ENCODE measurements at regions not wholly inside any gene's neighbourhood (a gene's known extent, or its start where the extent isn't known, plus 50 kb on each side); places are given as distances from the start of the nearest gene placed in this dataset.

- Mint-ChIP-seq H3K4me3 (no peak overlapping the region), H3K4me1 (no peaks in the 10 kb centered on the region), H3K27me3 (ENCODE audit: low read depth) (no peaks in the 10 kb centered on the region), H3K36me3 (no peaks in the 10 kb centered on the region), H3K27ac (no peak overlapping the region), H3K9me3 (peaks cover 8% of the 10 kb centered on the region)
- TF ChIP-seq CTCF (IDR thresholded peaks at IDR 0.05; ENCODE audit: unreplicated experiment) = no peak
- no peak for DNase-seq (ENCODE audit: low spot score in 2 of 2, unreplicated experiment in 2 of 2)
Measured at GRCh38 chr18:42392416-42392815, 437.4 kb downstream of the PIK3C3 start.

GRCh38 chr18:42392926-42393325, 437.9 kb downstream of the PIK3C3 start:
- DNase-seq (ENCODE audit: low spot score in 2 of 2, unreplicated experiment in 2 of 2) = no peak
- Mint-ChIP-seq H3K9me3 (peaks cover 8% of the 10 kb centered on the region), H3K27me3 (ENCODE audit: low read depth) (no peaks in the 10 kb centered on the region), H3K27ac (no peak overlapping the region), H3K4me3 (no peak overlapping the region), H3K36me3 (no peaks in the 10 kb centered on the region), H3K4me1 (no peaks in the 10 kb centered on the region)
- TF ChIP-seq CTCF (IDR thresholded peaks at IDR 0.05; ENCODE audit: unreplicated experiment) = no peak

GRCh38 chr18:42394238-42394637, 439.2 kb downstream of the PIK3C3 start:
- Mint-ChIP-seq H3K4me1 (no peaks in the 10 kb centered on the region), H3K36me3 (no peaks in the 10 kb centered on the region), H3K4me3 (no peak overlapping the region), H3K27me3 (ENCODE audit: low read depth) (no peaks in the 10 kb centered on the region), H3K9me3 (no peaks in the 10 kb centered on the region), H3K27ac (no peak overlapping the region)
- no peak for TF ChIP-seq CTCF (IDR thresholded peaks at IDR 0.05; ENCODE audit: unreplicated experiment)
- DNase-seq (ENCODE audit: low spot score in 2 of 2, unreplicated experiment in 2 of 2) = no peak

- no peak for TF ChIP-seq CTCF (IDR thresholded peaks at IDR 0.05; ENCODE audit: unreplicated experiment)
- Mint-ChIP-seq H3K4me3 (no peak overlapping the region), H3K4me1 (peaks cover 4% of the 10 kb centered on the region), H3K36me3 (no peaks in the 10 kb centered on the region), H3K27ac (no peak overlapping the region), H3K9me3 (peaks cover 6% of the 10 kb centered on the region), H3K27me3 (ENCODE audit: low read depth) (no peaks in the 10 kb centered on the region)
- no peak for DNase-seq (ENCODE audit: low spot score in 2 of 2, unreplicated experiment in 2 of 2)
Measured at GRCh38 chr18:42401131-42401673, 446.2 kb downstream of the PIK3C3 start.

- no peak overlapping the region for H3K27ac Mint-ChIP-seq
- DNase-seq (ENCODE audit: low spot score in 2 of 2, unreplicated experiment in 2 of 2) = no peak
- H3K9me3 Mint-ChIP-seq = peaks cover 26% of the 10 kb centered on the region
- peaks cover under 1% of the 10 kb centered on the region for H3K36me3 Mint-ChIP-seq
- H3K27me3 Mint-ChIP-seq (ENCODE audit: low read depth) = no peaks in the 10 kb centered on the region
- no peak for TF ChIP-seq CTCF (IDR thresholded peaks at IDR 0.05; ENCODE audit: unreplicated experiment)
- H3K4me3 Mint-ChIP-seq = no peak overlapping the region
- peaks cover 4% of the 10 kb centered on the region for H3K4me1 Mint-ChIP-seq
Measured at GRCh38 chr18:42404151-42404550, 449.1 kb downstream of the PIK3C3 start.

- Mint-ChIP-seq H3K27me3 (ENCODE audit: low read depth) (no peaks in the 10 kb centered on the region), H3K27ac (no peak overlapping the region), H3K4me3 (no peak overlapping the region), H3K36me3 (peaks cover 7% of the 10 kb centered on the region), H3K9me3 (peaks cover 37% of the 10 kb centered on the region), H3K4me1 (peaks cover 7% of the 10 kb centered on the region)
- DNase-seq (ENCODE audit: low spot score in 2 of 2, unreplicated experiment in 2 of 2) = no peak
- no peak for TF ChIP-seq CTCF (IDR thresholded peaks at IDR 0.05; ENCODE audit: unreplicated experiment)
Measured at GRCh38 chr18:42409005-42409404, 454.0 kb downstream of the PIK3C3 start.
